Uterus (tissue), 3 donors: ENCODE measurements at regions not wholly inside any gene's neighbourhood (a gene's known extent, or its start where the extent isn't known, plus 50 kb on each side); places are given as distances from the start of the nearest gene placed in this dataset.

Experiments used
- DNase-seq, 2 donors: peaks; one replicate each; pipeline ENCODE4 v3.0.0-alpha.2; 2019 to 2020
- H3K27ac ChIP-seq, 2 donors: fragments of 200-600 bp; sonication (generic); 1 replicate in 1 of 2; 2 replicates in 1 of 2; pipeline ENCODE4 v1.5.1; 2016 to 2018
- H3K27me3 ChIP-seq, 2 donors: fragments of 200-600 bp; sonication (generic); one replicate each; pipeline ENCODE4 v1.5.1; 2018 to 2019; ENCODE audit warnings: control low read depth in 1 of 2
- H3K36me3 ChIP-seq, 2 donors: fragments of 200-600 bp; sonication (generic); one replicate each; pipeline ENCODE4 v1.5.1; 2019; ENCODE audit warnings: control low read depth in 1 of 2
- H3K4me1 ChIP-seq, 2 donors: fragments of 200-600 bp; sonication (generic); one replicate each; pipeline ENCODE4 v1.5.1; 2018 to 2019; ENCODE audit warnings: control low read depth in 1 of 2
- H3K4me3 ChIP-seq, 2 donors: fragments of 200-600 bp; sonication (generic); 1 replicate in 1 of 2; 2 replicates in 1 of 2; pipeline ENCODE4 v1.5.1; 2018 to 2019; ENCODE audit warnings: mild to moderate bottlenecking in 1 of 2
- H3K9me3 ChIP-seq, 2 donors: fragments of 200-600 bp; sonication (generic); one replicate each; pipeline ENCODE4 v1.5.1; 2019; ENCODE audit warnings: control low read depth in 1 of 2
- POLR2A ChIP-seq, 2 donors: fragments of 450-650 bp; IDR thresholded peaks; one replicate each; pipeline ENCODE4 v1.6.1; 2016; ENCODE audit warnings: antibody characterized with exemption in 2 of 2, mild to moderate bottlenecking in 1 of 2, moderate library complexity in 1 of 2
- intact Hi-C: fragments of 100-400 bp; cut with DNase I; formaldehyde crosslinking; loops from one replicate; pipeline ENCODE4 v1.15.1; 2023; ENCODE audit warnings: low total_unique reads
- TF ChIP-seq, protein P1 (sequence below), 4 experiments: fragments of 200-600 bp in 2 of 4; fragments of 450-650 bp in 2 of 4; sonication (generic) in 2 of 4; IDR thresholded peaks; one replicate each; pipeline ENCODE4 v1.5.1; 2016 to 2019; ENCODE audit warnings: antibody characterized with exemption in 4 of 4, mild to moderate bottlenecking in 2 of 4, moderate library complexity in 1 of 4
- donor health status: DM: yes; HTN: yes; CAD: no.

DNA sequence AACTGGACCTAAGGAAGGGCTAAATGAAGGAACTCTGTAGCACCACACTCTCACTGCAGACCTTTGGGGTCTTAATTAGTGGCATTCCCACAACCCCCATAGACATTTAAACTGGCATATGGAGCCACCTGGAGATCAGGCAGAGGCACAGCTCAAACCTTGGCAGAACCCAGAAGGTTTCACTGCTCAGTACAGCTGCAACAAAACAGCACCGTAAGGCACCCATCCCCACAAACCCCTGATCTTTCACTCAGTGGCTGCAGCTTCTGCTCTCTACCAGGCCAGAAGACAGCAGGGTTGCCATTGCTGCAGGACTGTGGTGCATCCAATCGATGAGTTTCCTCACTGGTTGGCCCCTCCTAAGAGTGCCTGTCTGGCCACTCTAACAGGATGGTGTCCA, 361.6 kb upstream of the VRK2 start:
- Histone ChIP-seq H3K4me3 (no peak overlapping the region), H3K9me3 (peaks cover 0 to 7% of the 10 kb centered on the region in 2 donors), H3K4me1 (no peaks in the 10 kb centered on the region), H3K27ac (no peak overlapping the region), H3K27me3 (no peaks in the 10 kb centered on the region), H3K36me3 (no peaks in the 10 kb centered on the region)
- intact Hi-C loops, result no loop called here
- no peak for DNase-seq
- no peak for TF ChIP-seq POLR2A (IDR thresholded peaks at IDR 0.05)
- TF ChIP-seq, protein P1, sequence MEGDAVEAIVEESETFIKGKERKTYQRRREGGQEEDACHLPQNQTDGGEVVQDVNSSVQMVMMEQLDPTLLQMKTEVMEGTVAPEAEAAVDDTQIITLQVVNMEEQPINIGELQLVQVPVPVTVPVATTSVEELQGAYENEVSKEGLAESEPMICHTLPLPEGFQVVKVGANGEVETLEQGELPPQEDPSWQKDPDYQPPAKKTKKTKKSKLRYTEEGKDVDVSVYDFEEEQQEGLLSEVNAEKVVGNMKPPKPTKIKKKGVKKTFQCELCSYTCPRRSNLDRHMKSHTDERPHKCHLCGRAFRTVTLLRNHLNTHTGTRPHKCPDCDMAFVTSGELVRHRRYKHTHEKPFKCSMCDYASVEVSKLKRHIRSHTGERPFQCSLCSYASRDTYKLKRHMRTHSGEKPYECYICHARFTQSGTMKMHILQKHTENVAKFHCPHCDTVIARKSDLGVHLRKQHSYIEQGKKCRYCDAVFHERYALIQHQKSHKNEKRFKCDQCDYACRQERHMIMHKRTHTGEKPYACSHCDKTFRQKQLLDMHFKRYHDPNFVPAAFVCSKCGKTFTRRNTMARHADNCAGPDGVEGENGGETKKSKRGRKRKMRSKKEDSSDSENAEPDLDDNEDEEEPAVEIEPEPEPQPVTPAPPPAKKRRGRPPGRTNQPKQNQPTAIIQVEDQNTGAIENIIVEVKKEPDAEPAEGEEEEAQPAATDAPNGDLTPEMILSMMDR (IDR thresholded peaks at IDR 0.05), result no peak

DNA sequence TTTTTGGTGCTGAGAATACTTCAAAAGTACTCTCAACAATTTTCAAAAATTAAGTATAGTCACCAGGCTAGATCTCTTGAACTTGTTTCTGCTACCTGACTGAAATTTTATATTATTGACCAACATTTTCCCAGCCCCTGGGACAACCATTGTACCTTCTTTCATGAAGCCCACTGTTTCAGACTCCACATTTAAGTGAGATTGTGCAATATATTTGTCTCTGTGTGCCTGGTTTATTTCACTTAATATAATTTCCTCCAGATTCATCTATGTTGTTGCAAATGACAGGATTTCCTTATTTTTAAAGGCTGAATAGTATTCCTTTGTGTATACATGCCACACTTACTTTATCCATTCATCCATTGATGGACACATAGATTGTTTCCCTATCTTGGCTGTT, 354.2 kb upstream of the VRK2 start:
- H3K27ac ChIP-seq, result no peak overlapping the region
- DNase-seq, result no peak
- H3K4me3 ChIP-seq, result no peak overlapping the region
- H3K27me3 ChIP-seq, result no peaks in the 10 kb centered on the region
- H3K4me1 ChIP-seq, result no peaks in the 10 kb centered on the region
- TF ChIP-seq, protein P1 (IDR thresholded peaks at IDR 0.05), result no peak
- no peak for TF ChIP-seq POLR2A (IDR thresholded peaks at IDR 0.05)
- no peaks in the 10 kb centered on the region for H3K36me3 ChIP-seq
- intact Hi-C loops, result no loop called here
- peaks cover 0 to 7% of the 10 kb centered on the region in 2 donors for H3K9me3 ChIP-seq

DNA sequence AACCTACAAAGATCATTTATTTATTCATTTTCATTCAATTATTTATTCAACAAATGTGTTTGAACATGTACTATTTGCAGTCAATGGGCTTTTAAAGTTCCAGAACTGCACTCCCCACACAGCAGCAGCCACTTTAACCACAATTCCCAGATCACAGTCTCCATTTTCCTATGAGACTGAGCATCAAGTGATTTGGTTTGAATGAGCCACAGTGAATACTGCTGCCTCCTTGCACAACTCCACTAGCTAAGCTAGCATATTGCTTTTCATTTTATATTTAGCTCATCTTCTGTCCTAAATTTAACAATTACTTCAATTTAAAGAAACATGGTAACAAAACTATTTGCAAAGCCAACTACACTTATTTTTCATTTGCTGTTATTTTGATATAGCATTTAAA, 353.4 kb upstream of the VRK2 start:
- Histone ChIP-seq H3K27me3 (no peaks in the 10 kb centered on the region), H3K36me3 (no peaks in the 10 kb centered on the region), H3K9me3 (peaks cover 0 to 7% of the 10 kb centered on the region in 2 donors), H3K4me3 (no peak overlapping the region), H3K4me1 (no peaks in the 10 kb centered on the region), H3K27ac (no peak overlapping the region)
- intact Hi-C loops, result no loop called here
- no peak for TF ChIP-seq POLR2A (IDR thresholded peaks at IDR 0.05)
- TF ChIP-seq, protein P1 (IDR thresholded peaks at IDR 0.05), result no peak
- DNase-seq, result no peak

DNA sequence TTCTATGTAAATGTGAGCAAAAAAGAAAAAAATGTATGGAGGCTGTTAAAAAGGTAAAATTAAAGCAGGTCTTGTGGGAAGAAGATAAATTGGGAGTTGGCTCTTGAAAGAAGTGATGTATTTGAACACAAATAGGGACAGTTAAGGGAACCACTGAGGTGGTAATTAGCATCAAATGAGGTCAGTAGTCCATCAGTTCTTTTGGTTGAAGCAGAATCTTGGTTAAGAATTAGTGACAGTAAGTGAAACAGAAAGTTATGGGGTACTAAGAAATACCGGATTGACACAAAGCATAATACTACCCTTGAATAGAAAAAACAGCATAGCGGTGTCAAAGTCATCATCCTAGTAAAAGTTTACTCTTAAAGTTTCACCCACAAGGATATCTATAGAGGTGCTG, 352.6 kb upstream of the VRK2 start:
- H3K36me3 ChIP-seq, result no peaks in the 10 kb centered on the region
- no peak overlapping the region for H3K27ac ChIP-seq
- no peaks in the 10 kb centered on the region for H3K27me3 ChIP-seq
- peaks cover 0 to 6% of the 10 kb centered on the region in 2 donors for H3K9me3 ChIP-seq
- H3K4me3 ChIP-seq, result no peak overlapping the region
- intact Hi-C loops, result no loop called here
- no peak for DNase-seq
- no peaks in the 10 kb centered on the region for H3K4me1 ChIP-seq
- TF ChIP-seq POLR2A (IDR thresholded peaks at IDR 0.05), result no peak
- TF ChIP-seq, protein P1 (IDR thresholded peaks at IDR 0.05), result no peak

DNA sequence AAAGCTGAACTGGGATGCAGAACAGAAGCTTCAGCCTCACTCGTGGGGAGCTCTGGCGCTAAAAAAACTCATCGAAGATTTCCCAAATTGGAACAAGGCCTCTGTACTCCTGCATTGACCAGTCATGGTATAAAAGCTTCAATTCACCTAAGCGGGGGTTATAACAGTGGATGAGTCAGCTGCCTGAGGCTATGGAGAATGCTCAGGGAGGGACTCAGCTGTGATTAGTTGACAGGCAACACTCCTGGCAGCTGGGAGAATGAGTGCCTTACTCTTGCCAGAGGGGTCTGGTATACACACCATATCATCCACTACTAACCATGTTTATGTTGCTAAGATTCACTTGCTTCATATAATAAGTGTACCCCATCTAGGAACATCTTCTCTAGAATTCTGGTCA, 350.6 kb upstream of the VRK2 start:
- H3K9me3 ChIP-seq, result no peaks in the 10 kb centered on the region
- no peaks in the 10 kb centered on the region for H3K27me3 ChIP-seq
- H3K4me3 ChIP-seq, result no peak overlapping the region
- intact Hi-C loops, result no loop called here
- H3K36me3 ChIP-seq, result no peaks in the 10 kb centered on the region
- no peak for TF ChIP-seq POLR2A (IDR thresholded peaks at IDR 0.05)
- DNase-seq, result no peak
- no peaks in the 10 kb centered on the region for H3K4me1 ChIP-seq
- H3K27ac ChIP-seq, result no peak overlapping the region

DNA sequence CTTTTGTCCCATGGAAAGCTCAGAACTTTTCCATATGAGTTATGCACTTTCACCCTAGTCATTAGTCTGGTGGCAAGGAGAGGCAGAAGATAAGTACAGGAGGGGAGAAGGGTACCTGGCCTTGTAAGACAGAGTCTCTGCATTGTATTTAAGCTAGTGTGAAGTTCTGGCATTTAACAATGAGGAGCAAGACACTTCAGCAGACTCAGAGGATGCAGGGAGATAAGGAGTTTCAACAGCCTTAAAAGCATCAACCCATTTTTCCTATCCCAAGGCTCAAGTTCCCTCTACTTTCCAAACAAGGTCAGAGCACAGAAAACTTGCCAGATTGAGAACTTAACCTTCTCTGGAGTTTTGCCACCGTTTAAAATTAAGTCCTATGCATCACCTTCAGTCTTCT, 348.2 kb upstream of the VRK2 start:
- Histone ChIP-seq H3K36me3 (no peaks in the 10 kb centered on the region), H3K27me3 (no peaks in the 10 kb centered on the region), H3K4me1 (no peaks in the 10 kb centered on the region), H3K9me3 (no peaks in the 10 kb centered on the region), H3K4me3 (no peak overlapping the region), H3K27ac (no peak overlapping the region)
- DNase-seq, result no peak
- intact Hi-C loops, result no loop called here
- no peak for TF ChIP-seq POLR2A (IDR thresholded peaks at IDR 0.05)
- TF ChIP-seq, protein P1 (IDR thresholded peaks at IDR 0.05), result no peak
